ENCODE measurements at regions not wholly inside any gene's neighbourhood (a gene's known extent, or its start where the extent isn't known, plus 50 kb on each side); places are given as distances from the start of the nearest gene placed in this dataset.

DNA sequence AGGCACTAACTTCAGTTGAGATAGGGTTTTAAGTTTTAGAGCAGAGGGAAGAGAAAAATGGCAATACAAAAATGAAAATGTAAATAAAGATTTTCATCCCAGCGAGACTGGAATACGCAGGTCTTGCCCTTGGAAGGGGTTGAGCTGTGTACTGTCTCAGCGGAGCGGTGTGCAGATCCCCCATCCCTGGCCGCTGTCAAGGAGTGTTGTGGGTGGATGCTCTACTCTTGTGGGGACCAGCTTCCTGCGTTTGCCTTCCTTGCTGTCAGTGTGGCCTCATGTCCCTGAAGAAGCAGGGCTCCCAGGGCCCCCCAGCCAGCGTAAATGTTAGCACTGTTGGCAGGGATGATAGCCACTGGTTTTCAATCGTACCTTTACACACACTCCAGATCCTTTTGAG lies 249.7 kb upstream of the PITRM1 start:
- TF ChIP-seq, protein P1, sequence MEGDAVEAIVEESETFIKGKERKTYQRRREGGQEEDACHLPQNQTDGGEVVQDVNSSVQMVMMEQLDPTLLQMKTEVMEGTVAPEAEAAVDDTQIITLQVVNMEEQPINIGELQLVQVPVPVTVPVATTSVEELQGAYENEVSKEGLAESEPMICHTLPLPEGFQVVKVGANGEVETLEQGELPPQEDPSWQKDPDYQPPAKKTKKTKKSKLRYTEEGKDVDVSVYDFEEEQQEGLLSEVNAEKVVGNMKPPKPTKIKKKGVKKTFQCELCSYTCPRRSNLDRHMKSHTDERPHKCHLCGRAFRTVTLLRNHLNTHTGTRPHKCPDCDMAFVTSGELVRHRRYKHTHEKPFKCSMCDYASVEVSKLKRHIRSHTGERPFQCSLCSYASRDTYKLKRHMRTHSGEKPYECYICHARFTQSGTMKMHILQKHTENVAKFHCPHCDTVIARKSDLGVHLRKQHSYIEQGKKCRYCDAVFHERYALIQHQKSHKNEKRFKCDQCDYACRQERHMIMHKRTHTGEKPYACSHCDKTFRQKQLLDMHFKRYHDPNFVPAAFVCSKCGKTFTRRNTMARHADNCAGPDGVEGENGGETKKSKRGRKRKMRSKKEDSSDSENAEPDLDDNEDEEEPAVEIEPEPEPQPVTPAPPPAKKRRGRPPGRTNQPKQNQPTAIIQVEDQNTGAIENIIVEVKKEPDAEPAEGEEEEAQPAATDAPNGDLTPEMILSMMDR (IDR thresholded peaks at IDR 0.05; ENCODE audit: low read depth, low read length) = no peak
- no peak overlapping the region for H3K4me3 ChIP-seq (ENCODE audit: low read depth, low read length)

DNA sequence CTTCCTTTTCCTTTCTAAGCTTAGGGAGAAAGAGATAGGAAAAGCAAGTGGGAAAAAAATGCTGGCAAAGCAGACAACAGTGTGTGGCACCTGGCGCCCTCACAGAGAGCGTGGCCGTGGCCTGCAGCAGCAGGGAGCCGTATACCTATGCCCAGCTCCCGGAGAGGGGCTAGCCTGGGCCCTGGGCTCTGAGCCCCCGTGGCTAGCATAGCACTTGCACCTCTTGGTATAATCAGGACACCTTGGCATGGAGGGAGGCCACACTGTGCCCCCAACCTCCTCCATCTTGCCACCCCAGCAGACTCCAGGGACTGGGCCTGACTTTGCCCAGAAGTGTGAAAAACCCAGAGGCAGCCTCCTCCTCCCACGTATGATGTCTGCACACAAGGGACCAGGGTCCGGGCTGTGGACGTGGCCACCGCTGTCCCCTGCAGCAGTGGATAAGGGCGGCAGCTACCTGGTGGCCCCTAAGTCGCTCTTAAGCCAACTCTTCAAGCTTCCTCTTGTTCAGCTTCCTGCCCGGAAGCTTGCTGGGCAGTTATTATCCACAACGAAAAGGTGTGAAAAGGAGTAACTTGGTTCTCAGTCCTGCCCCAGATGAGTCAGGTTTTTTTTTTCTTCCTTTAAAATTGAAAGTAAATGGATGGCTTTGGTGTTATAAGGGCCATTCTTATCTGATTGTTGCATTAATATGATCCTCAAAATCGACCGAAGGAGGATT lies 249.1 kb upstream of the PITRM1 start:
- H3K4me3 ChIP-seq (ENCODE audit: low read depth, low read length) = no peak overlapping the region
- TF ChIP-seq, protein P1 (IDR thresholded peaks at IDR 0.05; ENCODE audit: low read depth, low read length) = no peak

DNA sequence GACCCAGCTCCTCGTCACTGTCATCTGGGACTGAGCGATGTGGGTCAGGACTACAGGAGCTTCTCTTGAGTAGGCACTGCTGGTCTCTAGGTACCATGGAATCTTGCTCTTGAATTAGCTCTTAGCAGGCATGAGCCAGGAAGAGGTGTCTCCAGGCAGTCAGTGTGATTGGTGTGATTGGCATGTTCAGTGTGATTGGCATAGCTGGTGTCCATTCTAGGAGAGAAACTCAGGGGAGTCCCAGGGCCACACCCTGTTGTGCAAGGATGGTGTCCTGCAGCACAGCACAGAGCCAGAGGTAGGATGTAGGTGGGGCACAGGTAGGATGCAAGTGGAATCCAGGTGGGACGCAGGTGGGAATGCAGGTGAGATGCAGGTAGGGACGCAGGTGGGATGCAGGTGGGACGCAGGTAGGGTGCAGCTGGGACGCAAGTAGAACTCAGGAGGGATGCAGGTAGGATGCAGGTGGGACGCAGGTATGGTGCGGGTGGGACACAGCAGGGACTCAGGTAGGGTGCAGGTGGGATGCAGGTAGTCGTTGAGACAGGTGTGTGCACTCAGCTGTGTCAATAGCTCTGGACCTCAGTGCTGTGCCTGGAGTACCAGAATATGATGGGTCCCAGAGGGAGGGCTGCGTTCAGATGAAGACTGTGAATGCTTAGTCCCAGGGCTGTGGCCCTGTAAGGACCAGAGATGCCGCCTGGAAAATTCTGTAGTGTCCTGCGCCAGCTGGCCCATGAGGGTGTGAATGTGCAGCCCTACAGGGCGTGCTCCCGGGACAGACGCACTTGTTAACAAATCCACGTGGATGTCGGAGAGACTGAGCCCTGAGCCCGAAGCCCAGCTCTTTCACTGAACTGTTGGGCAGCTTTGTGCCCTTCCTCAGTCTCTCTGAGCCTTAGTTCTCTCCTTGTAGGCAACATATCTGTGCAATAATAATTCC lies 248.2 kb upstream of the PITRM1 start:
- TF ChIP-seq, protein P1 (IDR thresholded peaks at IDR 0.05; ENCODE audit: low read depth, low read length) = no peak

DNA sequence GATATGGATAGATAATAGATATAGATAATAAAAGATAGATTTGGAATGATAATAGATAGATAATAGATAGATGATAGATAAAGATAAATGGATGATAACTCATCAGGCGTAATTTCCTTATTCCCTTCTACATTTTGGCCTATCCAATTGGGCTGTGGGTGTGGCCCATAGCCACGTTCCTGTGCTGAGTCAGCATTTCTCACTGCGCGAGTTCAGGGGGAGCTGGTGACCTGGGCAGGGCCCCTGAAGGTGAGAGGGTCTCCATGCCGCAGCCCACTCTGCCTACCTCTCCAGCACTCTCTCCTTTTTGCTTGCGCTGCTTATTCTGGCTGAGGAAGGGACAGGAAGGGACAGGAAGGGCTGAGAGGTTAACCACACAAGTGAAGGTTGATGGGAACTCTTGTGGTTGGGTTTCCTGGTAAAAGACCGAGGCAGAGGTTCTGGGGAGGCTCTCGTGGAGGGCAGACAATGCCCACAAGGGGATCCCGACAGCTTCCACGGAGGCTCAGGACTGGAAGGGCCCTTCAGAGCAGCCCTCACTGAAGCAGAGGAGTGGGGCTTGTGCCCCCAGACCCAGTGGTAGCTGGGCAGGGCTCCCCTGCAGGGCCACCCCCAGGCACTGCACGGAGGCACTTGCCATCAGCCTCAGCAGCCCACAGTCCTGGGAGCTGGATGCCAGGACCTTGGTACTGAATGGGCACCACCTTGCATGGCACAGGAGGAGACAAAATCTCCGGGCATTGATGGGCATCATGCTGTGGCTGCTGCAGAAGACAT lies 247.3 kb upstream of the PITRM1 start:
- TF ChIP-seq, protein P1 (IDR thresholded peaks at IDR 0.05; ENCODE audit: low read depth, low read length) = no peak

More for the DNA sequence above, 248.2 kb upstream of the PITRM1 start:
- H3K4me3 ChIP-seq (ENCODE audit: low read depth, low read length) = no peak overlapping the region

DNA sequence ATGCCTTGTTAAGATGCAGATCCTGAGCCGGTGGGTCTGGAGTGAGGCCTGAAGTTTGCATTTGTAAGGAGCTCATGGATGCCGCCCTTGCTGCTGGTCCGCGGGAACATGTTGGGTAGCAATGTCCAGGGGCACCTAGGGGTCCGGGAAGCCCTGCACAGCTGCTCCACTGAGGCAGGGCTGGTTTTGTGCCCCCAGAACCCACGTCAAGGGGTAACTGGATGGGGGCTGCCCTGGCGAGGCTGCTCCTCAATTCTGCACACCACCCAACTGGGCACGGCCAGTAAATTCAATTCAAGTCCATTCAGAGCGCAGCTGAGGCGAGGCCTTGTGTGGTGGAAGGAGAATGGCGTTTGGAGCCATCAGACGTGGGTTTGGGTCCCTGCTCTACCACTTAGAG lies 246.3 kb upstream of the PITRM1 start:
- no peak overlapping the region for H3K4me3 ChIP-seq (ENCODE audit: low read depth, low read length)
- TF ChIP-seq, protein P1 (IDR thresholded peaks at IDR 0.05; ENCODE audit: low read depth, low read length) = no peak

More for the DNA sequence above, 247.3 kb upstream of the PITRM1 start:
- H3K4me3 ChIP-seq (ENCODE audit: low read depth, low read length) = no peak overlapping the region

DNA sequence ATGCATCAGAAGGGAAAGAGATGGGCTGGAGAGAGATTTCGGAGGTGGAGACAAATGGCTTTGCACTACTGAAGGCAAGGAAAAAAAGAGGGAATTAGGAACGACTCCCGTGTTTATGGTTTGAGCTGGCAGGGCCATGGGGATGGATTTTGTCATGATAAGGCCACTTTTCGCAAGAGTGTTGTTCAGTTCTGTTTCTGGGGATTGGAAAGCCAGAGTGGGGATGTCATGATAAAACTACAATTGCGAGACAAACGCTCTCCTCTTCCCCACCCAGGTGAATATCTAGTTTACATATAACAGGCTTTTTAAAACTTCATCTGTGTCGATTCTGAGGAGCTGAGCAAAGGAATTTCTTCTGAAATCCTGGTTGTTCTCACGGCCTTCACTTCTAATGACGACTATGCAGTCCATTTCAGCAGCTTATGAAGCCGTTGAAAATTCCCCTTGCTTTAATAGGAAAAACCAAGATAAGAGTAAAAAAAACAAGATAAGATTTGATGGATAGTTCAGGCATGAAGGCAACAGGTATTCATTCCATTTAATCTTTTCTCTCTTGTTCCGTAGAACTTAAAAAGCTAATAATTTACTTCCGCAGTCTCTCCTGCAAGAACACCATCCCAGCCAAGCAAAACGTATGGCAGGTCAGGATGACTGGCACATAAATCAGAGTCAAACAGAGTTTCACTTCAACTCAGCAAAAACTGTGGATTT lies 245.6 kb upstream of the PITRM1 start:
- TF ChIP-seq, protein P1 (IDR thresholded peaks at IDR 0.05; ENCODE audit: low read depth, low read length) = no peak
- no peak overlapping the region for H3K4me3 ChIP-seq (ENCODE audit: low read depth, low read length)

Measured in WI38 (cell line).